SK-N-DZ (cell line): ENCODE measurements at regions not wholly inside any gene's neighbourhood (a gene's known extent, or its start where the extent isn't known, plus 50 kb on each side); places are given as distances from the start of the nearest gene placed in this dataset.
A peak's percentile ranks its signal among the peaks of the same experiment; 100 is the strongest.
"Not testable (repeated sequence)": the region's sequence is repeated elsewhere in the genome, so short reads cannot be mapped to it uniquely, and the experiment has no call there.

Source experiments
- DNase-seq: peaks from one replicate; pipeline ENCODE4 v3.0.0-alpha.2; 2015; ENCODE audit warnings: low spot score

DNA sequence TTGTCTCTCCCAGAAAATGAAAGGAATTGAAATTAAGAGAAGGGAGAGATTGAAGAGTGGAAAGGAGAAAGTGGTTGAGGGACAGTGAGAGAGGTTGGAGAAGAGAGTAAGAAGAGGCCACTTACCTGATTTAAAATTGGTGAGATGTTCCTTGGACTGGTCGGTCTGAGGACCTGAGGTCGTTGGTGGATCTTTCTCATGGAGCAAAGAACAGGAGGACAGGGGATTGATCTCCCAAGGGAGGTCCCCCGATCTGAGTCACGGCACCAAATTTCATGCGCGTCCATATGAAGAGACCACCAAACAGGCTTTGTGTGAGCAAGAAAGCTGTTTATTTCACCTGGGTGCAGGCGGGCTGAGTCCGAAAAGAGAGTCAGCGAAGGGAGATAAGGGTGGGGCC lies 415.7 kb upstream of the EPHA7 start:
- DNase-seq, result not testable (repeated sequence)

DNA sequence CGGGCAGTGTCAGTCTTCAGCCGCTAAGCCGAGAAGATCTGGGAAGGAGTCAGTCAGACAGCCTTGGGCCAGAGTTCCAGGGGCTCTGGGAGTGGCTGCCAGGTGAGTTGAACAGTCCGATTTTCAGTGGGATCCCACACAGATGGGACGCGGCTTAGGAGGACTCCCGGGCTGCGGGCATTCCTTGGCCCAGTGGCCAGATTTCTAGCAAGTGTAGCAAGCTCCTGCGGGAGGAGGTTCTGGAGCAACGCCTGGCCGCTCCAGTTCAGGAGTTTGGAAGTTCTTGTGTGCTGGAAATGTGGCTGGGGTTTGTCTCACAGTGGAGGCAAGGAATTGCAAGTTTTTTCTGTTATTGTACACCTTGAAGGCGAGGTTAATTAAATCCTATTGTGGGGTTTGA lies 414.0 kb upstream of the EPHA7 start:
- not testable (repeated sequence) for DNase-seq

DNA sequence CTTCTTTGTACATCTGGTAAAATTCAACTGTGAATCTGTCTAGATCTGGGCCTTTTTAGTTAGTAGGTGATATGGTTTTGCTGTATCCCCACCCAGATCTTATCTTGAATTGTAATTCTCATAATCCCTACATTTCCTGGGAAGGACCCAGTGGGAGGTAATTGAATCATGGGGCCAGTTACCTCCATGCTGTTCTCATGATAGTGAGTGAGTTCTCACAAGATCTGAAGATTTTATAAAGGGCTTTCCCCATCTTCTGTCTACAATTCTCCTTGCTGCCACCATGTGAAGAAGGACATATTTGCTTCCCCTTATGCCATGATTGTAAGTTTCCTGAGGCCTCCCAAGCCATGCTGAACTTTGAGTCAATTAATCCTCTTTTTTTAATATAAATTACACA lies 410.4 kb upstream of the EPHA7 start:
- DNase-seq, result peak; percentile 9

DNA sequence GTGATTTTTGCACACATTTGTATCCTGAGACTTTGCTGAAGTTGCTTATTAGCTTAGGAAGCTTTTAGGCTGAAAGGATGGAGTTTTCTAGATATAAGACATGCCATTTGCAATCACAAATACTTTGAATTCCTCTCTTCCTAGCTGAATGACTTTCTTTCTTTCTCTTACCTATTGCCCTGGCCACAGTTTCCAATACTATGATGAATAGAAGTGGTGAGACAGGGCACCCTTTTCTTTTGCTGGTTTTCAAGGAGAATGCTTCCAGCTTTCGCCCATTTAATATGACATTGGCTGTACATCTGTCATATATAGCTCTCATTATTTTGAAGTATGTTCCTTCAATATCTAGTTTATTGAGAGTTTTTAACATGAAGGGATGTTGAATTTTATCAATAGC lies 409.6 kb upstream of the EPHA7 start:
- no peak for DNase-seq

DNA sequence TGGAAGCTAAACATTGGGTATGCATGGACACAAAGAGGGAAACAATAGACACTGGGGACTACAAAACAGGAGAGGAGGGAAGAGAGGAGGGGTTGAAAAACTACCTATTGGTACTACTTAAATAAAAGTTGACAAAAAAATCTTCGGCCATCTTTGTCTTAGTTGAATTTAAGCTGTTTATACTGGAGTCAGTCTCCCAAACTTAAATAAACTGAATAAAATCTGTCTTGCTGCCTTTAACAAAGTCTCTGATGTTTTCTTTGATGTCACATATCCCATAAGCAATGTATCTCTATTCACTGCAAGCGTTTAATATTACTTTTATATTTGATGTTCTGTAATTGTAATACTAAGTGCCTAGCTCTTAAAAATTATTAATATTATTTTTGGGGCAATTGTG lies 409.2 kb upstream of the EPHA7 start:
- no peak for DNase-seq

DNA sequence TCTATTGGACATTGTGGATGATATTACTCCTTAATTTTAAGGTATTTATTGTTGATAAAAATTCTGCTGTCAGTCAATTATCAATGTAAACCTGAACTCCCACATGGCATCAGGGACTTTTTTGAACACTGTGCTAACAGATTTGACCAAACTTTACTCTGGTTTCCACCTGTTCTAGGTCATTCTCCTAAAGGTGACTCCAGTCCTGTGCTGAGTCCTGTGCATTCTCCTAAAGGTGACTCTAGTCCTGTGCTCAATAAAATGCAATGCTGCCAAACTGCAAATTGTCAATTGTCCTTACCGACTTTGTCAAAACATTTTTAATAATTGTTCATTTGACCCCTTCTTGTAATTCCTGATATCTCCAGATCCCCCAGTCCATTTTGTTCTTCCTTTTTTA lies 408.4 kb upstream of the EPHA7 start:
- no peak for DNase-seq

DNA sequence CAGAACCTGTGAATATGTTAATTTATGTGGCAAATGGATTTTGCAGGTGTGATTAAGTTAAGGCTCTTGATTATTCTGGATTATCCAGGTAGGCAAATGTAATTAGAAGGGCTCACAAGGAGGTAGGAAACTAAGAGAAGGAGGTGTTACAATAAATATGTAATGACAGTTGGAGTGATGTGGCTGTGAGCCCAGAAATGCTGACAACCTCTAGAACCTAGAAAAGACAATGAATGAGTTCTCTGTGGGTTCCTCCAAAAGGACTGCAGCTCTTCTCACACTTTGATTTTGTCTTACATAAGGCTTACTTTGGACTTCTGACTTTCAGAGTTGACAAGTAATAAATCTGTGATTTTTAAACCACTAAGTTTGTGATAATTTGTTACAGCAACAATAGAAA lies 406.6 kb upstream of the EPHA7 start:
- no peak for DNase-seq

DNA sequence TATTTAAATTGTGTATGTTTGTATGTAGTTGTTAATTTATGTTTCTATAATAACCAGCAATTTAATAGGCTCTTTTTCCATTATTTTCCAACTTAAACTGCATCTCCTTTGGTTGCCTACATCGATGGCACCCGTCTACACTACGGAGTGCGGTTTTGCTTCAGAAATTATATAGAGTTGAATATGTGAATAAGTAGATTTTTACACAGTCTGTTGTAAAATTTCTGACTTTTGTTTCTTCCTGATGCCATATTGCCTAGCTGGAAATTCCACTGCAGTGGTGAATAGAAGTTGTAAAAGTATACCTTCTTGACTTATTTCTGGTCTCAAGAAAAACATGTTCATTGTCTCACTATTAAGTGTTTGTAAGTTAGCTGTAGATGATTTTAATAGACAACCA lies 404.1 kb upstream of the EPHA7 start:
- no peak for DNase-seq

DNA sequence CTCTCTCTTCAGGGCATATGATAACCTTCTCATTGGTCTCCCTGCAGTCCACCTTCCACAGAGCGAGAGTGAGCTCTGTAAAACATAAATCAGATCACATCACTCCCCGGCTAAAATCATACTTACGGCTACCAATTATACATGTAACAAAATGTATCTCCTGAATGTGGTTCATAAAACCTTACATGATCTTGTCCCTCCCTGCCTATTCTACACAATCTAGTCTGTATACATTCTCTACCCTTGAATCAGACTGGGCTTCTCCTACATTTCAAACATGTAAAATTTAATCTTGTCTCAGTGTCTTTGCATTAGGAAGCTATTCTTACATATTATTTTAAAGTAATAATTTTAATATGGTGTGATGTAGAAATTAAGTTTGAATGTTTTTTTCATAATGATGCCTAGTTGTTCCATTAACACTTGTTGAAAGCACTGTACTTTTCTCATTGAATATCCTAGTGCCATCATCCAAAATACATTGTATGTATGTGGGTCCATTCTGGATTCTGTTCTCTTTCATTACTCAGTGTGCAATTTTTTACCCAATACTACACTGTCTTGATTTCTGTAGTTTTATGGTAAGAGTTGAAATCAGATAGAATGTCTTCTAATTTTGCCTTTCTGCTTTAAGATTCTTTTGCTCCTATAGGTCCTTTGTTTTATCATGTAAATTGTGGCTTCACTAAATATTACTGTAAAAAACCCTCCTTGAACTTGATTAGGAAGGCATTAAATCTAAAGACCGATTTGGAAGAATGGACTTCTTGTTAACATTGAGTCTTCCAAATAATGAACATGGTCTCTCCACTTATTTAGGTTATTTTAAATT lies 403.3 kb upstream of the EPHA7 start:
- DNase-seq, result no peak

DNA sequence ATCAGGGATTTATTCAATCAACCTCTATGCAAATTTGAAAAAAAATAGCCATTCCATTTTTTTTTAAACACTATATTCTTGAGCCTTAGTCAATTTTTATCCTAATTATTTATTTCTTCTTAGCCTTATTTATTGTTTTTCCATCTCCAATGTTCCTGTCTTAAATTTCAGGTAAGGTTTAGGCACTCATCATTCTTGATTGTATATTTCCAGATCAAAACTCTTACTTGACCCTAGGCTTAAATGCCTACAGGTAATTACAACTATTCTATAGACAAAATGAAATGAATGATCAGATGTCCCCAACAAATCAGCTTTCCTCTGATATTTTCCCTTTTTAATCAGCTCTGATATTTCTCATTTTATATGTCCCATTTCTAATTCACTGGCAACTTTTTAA lies 402.6 kb upstream of the EPHA7 start:
- DNase-seq, result no peak

DNA sequence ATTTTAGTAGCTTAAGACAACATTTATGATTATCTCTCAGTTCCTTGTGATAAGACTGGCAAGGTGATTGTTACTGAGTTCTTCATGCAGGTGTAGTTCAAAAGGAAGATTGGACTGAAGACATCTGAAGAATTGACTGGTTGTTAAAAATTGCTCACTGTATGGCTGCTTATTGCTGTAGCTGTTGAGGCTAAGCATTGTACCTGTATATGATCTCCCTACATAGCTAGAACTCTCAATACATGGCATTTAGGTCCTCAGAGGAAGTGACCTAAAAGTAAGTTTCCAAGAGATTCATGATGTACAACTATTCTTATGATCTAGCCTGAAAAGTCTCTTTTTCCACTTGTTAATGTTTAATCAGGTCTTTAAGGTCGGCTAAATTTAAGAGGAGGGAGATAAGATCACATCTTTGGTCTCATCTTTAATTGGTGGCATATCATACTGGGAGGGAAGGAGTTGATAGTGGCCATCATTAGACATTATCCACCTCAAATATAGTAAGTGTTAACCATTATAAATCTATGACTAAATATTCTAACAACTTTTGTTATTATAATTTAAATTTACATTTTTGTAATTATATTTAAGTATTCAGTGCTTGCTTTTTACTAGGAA lies 401.2 kb upstream of the EPHA7 start:
- DNase-seq, result no peak

DNA sequence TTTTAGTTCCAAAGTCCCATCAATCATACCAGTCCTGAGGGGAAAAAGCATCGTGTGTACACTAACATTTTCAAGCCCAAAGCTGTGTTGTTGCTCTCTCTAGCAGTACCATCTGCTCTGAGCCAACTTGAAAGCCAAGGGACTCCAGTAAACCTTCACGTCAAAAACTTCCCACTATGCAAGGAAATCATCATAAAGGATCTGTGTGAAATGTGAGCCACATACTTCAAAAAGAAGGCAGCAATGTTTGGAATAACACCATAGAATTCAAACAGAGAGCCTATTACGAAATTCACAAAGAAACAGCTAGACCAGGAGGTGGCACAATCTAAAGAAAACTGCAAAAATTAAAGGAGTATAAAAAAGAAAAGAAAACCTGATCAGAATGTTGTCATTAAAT lies 399.8 kb upstream of the EPHA7 start:
- DNase-seq, result peak; percentile 9

DNA sequence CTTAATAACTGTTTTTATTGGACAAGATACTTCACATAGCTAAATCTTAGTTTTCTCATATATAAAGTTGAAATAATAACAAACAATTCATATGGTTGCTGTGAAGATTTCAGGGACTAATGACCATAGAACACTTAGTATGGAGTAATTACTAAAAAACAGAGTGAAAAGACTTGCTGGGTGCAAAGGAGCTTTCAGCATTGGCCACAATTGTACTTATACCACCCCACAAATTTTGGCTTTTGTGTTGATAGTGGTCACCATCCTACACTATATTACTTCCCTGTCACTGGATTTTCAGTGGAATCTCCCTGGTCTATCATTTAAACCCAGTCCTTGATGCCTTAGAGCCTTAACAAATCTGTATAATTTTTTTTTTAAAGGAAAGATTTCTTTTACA lies 398.6 kb upstream of the EPHA7 start:
- no peak for DNase-seq

DNA sequence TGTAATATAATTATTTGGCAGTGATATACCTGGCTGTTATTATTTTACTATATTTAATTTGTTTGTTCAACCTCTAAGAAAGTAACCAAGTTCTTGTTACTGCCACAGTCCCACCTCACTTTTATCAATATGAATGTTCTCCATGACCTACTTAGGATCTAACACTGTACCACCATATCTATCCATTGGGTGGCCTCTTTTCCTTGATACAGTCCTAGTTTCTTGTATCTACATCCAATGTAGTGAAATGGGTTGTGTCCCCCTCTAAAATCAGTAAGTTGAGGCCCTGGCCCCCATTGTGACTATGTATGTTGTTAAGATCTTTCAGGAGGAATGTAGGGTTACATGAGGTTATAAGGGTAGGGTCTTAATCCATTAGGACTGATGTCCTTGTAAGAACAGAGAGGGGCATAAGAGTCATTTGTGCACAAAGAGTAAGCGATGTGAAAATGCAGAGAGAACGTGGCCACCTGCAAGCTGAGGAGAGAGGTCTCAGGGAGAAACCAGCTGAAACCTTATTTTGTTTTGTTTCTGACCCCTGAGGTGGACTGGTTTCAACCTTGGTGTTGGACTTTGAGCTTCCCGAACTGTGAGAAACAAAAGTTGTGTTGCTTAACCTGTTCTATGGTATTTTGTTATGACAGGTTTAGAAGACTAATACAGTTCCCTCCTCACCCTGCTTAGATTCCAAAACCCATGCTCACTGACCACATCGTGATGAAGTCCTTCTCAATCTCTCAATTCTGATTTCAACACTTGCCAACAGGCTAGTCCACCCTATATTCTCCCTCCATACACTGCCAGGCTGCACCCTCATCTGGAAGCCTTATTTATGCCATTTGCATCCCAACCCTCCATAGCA lies 387.3 kb upstream of the EPHA7 start:
- no peak for DNase-seq

DNA sequence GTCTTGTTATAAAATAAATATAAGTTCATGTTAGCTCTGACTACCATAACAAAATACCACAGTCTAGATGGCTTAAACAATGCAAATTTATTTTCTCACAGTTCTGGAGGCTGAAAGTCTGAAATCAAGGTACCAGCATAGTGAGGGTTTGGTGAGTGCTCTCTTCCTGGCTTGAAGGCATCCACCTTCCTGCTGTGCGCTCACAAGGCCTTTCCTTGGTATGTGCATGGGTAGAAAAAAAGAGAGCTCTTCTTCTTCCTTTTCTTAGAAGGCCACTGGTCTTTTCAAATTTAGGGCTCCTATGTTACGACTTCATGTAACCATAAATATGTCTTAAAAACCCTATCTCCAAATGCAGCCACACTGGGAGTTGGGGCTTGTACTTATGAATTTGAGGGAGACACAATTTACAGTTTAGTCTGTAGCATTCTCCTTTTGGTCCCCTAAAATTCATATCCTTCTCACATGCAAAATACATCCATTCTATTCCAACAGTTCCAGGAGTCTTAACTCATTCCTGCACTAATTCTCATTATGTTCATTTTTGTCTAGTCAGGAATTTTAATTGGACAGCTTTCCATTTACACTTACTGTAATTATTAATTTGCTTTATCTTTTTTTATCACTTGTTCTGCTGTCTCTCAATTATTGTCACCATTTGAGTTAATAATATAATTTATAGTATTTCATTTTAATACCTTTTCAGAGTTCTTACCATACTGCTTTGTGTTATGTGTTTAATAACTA lies 381.9 kb upstream of the EPHA7 start:
- no peak for DNase-seq

DNA sequence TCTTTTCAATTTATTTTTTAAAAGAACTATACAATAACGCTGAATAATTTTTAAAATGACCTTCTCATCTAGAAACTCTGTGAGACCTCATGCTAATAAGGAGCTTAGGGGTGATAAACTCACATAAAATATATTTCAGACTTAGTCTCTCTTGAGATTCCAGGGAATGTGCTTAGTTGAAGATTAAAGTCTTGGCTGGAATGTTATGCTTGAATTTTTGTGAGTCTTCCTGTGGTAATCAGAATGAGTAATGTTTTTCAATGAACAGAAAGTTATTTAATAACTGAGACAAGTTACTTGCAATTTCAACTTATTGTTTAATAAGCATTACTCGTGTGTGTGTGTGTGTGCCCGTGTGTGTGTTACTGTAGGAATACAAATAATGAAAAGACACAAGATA lies 379.9 kb upstream of the EPHA7 start:
- DNase-seq, result no peak

DNA sequence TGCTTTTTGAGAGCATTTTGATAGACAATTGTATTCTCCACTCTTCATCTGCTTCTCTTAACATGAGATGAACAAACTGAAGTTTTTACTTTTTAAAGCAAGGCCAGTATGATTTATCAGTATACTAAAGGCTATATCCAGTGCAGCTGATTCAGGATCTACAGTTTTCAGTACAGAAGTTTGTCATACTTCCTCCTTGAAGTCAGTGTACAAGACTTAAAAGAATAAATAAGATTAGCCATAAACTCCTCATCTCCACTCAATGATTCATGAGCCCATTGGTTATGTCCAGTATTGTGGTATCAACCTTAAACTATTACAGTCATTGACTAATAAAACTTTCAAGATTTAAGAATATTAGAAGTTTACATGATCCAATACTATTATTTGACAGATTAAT lies 374.8 kb upstream of the EPHA7 start:
- no peak for DNase-seq

DNA sequence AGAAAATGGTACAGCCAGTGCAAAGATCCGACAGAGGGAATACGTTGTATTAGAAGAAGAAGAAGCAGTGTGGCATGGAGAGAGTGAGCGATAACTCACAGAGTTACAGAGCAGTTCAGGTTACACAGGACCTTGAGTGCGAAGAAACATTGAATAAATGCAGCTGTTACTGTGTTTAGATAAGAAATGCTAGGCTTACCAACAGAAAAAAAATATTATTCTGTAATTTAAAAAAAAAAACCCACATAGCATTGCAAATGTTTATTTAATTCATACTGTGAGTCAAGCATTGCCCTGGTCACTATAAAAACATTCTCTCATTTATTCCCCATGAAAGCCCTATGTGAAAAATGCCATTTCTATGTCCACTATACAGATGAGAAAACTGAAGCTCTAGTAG lies 373.4 kb upstream of the EPHA7 start:
- no peak for DNase-seq

DNA sequence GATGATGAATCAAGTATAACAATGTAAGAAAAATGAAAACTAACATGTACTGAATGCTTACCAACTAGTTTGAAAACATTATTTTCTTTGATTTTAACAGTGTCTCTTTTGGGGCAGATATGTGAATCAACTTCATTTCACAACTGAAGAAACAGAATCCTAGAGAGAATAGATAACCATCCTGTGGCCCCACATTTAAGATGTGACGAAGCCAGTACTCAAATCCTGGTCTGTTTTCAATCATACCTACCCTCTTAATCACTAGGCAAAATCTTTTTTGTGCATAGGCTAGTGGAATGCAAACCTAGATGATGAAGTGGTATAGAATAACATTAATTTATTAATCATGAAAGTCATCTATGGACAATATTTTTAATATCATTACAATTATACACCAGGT lies 371.6 kb upstream of the EPHA7 start:
- no peak for DNase-seq

DNA sequence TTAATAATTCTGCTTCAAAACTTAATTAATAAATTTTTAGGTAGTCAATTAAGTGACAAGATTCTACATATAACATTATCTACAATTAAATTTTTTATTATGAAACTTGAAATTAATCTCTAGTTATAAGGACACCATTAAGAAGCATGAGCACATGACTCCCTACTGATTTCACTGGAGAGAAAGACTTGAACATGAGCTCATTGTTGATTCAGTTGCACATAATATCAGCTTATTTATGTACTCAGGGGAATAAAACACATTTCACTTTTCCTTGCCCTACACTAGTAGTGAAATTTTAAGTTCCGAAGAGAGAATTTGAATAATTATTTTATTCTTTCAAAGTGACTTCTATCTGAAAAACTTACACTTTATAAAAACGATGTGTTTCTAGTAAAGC lies 370.2 kb upstream of the EPHA7 start:
- no peak for DNase-seq

DNA sequence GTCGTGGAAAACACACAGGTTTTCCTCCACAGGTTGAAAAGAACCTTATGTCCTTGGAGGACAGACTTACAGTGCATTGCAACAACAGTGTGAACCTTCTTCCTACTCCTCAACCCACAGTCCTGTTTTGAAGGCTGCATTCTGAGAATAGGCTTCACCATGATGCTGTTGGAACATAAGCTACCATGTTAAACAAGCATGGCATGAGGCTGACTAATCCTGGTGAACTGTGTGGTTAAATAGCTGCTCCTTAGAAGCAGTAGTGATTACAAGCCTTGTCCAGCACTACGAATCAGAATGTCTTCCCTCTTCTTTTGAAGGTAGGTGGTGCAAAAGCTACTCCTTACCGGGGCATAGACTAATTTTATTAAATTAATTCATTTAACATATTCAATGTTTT lies 368.5 kb upstream of the EPHA7 start:
- DNase-seq, result no peak
